ENCODE measurements at regions not wholly inside any gene's neighbourhood (a gene's known extent, or its start where the extent isn't known, plus 50 kb on each side); places are given as distances from the start of the nearest gene placed in this dataset.
"Not testable (repeated sequence)": the region's sequence is repeated elsewhere in the genome, so short reads cannot be mapped to it uniquely, and the experiment has no call there.

DNA sequence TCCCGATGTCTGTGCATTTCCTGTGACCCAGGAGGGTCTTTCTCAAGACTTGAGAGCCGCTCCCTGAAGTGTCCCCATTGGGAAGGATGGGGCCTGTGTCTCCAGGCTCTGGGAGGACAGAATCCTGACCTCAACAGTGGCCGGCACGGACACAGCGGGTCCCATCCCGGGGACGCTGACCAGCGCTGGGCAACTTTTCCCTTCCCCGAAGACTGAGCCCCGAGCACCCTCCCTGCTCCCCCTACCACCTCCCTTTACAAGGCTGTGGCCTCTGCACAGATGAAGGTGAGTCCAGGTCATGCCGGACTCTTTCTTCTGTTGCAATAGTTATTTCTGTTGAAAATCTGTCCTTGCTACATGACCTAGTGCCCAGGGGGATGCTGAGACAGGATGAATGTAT, 135.7 kb downstream of the TMEM121 start:
- not testable (repeated sequence) for DNase-seq (ENCODE audit: low read depth)

DNA sequence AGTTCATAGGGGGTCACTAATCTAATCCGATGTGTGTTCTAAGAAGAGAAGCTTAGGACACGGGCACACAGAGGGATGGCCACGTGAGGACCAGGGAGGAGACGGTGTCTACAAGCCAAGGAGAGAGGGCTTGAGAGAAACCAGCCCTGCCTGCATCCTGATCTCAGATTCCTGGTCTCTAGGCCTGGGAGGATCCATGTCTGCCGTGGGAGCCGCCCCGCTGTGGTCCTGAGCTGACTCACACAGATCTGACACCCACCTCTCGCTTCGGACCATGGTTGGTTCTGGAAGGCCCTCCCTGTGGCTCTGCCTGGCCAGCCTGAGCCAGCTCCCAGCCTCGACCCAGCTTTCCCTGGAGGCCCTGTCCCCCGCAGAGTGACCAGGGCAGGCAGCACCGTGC, 136.2 kb downstream of the TMEM121 start:
- DNase-seq (ENCODE audit: low read depth): not testable (repeated sequence)

DNA sequence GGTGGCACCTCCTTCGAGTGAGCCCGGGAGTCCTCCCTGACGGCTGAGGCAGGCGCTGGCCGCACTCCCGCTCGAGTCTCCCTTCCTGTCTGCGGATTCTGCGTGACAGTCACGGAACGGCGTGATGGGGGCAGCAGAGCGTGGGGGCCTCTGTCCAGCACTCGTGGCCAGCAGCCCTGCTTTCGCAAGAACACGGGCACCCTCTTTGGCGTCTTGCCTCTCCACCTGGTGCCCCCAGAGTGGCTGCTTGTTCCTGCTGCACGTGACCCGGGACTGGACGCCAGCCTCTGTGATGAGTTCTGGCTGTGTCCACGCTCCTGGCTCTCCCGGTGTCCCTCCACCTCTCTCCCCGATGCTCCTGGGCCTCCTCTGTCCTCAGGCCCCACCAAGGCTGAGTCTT, 136.9 kb downstream of the TMEM121 start:
- DNase-seq (ENCODE audit: low read depth): not testable (repeated sequence)

DNA sequence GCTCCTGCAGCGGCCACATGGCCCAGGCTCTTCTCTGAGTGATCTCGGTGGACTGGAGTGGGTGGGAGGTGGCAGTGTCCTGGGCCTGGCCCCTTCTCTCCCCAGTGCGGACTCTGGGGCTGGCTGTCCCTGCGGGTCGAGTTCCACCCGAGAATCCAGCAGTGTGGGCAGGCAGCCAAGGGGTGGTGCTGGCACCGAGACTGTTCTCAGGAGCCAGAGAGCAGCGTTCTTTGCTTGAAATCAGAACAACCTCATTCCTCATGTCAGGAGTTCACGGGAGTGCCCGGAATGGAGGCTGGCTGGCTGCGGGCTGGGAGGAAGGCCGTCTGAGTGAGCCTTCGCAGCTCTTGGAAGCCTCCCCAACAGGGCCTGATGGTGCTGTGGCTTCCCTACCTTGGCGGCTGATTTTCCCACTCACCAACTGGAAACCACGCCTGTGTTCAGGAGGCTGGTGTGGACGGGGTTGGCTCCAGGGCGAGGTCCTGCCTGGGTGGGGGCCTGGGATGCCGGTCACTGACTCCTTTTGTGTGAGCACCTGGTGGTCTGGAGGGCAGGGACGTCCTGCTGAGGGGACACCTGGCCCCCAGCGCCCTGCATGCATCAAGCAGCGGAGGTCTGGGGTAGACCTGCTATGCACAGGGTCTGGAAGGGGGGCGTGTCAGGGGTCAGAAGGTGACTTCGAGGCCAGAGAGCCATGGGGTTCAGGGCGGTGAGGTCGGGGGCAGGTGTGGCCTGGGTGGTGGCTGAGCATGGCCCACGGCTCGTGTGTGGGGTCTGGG, 137.6 kb downstream of the TMEM121 start:
- DNase-seq (ENCODE audit: low read depth): not testable (repeated sequence)

DNA sequence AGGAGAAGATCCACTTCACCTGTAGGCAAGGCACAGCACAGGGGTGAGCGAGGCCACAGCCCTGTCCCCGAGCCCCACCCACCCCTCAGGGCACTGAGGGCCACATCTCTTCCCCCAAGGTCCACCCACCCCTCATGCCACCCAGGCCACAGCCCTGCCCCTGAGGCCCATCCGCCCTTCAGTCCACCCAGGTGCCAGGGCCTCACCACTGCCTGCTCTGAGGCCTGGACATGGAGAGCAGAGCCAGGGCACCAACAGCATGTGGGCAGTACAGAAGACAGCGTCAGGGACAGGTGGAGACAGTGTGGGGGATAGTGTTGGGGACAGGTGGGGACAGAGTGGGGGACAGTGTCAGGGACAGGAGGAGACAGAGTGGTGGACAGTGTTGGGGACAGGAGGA, 138.3 kb downstream of the TMEM121 start:
- no peak for DNase-seq (ENCODE audit: low read depth)

- DNase-seq (ENCODE audit: low read depth): no peak
Measured at GRCh38 chr14:105665247-105665950, 139.0 kb downstream of the TMEM121 start.

GRCh38 chr14:105665951-105666277, 139.5 kb downstream of the TMEM121 start:
- no peak for DNase-seq (ENCODE audit: low read depth)

DNA sequence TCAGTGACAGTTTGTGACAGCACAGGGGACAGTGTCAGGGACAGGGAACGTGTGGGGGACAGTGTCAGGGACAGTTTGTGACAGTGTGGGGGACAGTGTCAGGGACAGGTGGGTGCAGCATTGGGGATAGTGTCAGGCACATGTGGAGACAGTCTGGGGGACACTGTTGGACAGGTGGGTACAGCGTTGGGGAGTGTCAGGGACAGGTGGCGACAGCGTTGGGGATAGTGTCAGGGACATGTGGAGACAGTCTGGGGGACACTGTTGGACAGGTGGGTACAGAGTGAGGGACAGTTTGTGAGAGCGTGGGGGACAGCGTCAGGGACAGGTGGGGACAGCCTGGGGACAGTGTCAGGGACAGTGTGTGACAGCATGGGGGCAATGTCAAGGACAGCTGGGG, 140.0 kb downstream of the TMEM121 start:
- DNase-seq (ENCODE audit: low read depth): no peak

DNA sequence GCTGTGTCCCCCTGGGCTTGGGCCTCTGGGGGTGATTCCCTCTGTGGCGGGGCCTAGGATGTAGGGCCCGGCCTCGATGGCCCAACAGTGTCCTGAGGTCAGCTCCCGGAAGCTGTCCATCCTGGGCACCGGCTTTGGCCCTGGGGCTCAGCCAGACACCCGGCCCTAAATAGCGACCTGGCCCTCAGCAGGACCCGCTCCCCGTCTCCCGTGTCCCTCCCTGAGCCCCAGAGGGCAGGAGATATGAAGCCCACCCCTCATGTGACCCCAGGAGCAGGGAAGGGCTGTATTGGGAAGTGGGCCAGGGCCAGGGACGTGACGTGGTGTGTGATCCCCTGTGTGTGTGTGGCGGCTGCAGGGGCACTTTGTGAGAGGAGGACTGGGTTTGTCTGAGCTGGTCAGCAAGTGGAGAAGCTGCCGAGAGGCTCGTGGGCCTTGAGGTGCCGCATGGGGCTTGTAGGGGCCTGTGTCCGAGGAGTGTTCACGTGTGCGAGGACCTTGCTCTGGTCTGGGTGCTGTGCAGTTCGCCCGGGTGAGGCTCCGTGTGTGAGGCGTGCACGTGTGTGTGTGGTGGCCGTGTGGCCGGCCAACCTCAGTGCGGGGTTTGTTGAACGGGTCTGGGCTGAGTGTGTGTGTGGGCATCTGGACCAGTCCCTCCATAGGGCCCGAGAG, 140.7 kb downstream of the TMEM121 start:
- not testable (repeated sequence) for DNase-seq (ENCODE audit: low read depth)

- not testable (repeated sequence) for DNase-seq (ENCODE audit: low read depth)
Measured at GRCh38 chr14:105667663-105668020, 141.3 kb downstream of the TMEM121 start.

DNA sequence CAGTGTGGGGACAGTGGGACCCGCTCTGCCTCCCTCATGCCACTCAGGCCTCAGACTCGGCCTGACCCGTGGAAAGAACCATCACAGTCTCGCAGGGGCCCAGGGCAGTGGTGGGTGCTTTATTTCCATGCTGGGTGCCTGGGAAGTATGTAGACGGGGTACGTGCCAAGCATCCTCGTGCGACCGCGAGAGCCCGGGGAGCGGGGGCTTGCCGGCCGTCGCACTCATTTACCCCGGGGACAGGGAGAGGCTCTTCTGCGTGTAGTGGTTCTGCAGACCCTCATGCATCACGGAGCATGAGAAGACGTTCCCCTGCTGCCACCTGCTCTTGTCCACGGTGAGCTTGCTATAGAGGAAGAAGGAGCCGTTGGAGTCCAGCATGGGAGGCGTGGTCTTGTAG, 141.6 kb downstream of the TMEM121 start:
- not testable (repeated sequence) for DNase-seq (ENCODE audit: low read depth)

GRCh38 chr14:105668471-105669230, 142.3 kb downstream of the TMEM121 start:
- DNase-seq (ENCODE audit: low read depth): not testable (repeated sequence)

- not testable (repeated sequence) for DNase-seq (ENCODE audit: low read depth)
Measured at GRCh38 chr14:105669231-105669610, 142.8 kb downstream of the TMEM121 start.

DNA sequence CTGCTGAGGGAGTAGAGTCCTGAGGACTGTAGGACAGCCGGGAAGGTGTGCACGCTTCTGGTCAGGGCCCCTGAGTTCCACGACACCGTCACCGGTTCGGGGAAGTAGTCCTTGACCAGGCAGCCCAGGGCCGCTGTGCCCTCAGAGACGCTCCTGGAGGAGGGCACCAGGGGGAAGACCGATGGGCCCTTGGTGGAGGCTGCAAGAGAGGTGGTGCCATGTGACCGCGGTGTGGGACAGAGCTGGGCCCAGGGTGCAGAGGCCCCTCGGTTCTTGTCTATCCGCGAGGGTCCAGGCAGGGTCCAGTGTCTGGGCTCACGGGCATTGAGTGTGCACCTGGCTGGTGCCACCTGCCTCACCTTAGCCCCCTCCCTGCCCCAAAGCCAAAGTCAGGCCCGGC, 143.3 kb downstream of the TMEM121 start:
- not testable (repeated sequence) for DNase-seq (ENCODE audit: low read depth)

DNA sequence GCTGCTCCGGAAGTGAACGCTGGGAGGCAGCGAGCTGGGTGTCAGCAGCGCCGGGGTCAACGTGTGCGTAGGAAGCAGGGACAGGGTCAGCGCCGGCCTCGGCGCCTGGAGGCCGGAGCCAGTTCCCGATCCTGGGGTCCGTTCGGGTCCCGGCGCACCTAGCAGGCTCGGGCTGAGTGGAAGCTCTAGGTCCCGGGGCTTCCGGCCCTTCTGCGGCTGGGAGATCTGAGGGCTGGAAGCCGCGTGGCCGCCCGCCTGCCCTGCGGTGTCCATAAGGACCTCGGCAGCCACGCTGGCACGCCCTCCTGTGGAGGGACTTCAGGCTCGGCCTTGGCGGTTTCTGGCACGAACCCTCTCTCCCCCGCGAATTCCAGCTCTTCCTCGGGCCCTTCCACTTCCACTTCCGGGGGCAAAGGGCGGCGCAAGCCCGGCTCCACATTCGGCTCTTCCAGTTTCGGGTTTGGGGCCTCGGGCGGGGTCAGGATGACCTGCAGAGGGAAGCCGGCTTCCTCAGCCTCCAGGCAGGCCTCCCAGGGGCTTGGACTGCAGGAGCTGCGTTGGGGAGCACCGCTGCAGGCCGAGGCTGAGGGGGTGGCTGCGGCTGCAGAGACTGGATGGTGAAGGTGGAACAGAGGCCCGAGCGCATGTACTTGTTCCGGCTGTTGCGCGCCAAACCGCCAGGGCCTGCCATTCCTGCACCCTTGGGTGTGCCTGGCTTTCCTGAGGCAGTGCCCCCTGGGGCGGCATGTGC, 146.2 kb downstream of the TMEM121 start:
- not testable (repeated sequence) for DNase-seq (ENCODE audit: low read depth)

- DNase-seq (ENCODE audit: low read depth): not testable (repeated sequence)
Measured at GRCh38 chr14:105675433-105675832, 149.1 kb downstream of the TMEM121 start.

GRCh38 chr14:105675905-105676670, 149.7 kb downstream of the TMEM121 start:
- not testable (repeated sequence) for DNase-seq (ENCODE audit: low read depth)

DNA sequence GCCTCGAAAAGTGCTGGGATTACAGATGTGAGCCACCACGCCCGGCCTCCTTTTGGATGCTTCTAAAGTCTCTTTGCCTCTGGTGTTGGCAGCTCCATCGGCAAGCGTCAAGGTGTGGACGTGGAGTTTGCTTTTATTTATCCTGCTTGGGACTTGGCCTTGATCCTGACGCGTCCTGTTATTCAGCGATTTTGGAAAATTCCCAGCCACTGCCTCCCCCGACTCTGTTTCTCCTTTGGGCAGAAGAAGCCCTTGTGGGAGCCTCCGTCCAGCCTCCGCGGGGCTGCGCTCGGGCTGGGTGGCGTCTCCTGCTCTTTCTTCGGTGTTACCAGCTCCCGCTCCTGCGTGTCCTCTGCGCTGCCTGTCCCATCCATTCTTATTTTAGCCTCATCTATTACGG, 151.7 kb downstream of the TMEM121 start:
- not testable (repeated sequence) for DNase-seq (ENCODE audit: low read depth)

GRCh38 chr14:105678996-105679958, 152.9 kb downstream of the TMEM121 start:
- not testable (repeated sequence) for DNase-seq (ENCODE audit: low read depth)
